Astrocyte of the spinal cord (primary cell): ENCODE measurements at regions not wholly inside any gene's neighbourhood (a gene's known extent, or its start where the extent isn't known, plus 50 kb on each side); places are given as distances from the start of the nearest gene placed in this dataset.

Source experiments
- DNase-seq: peaks from one replicate; pipeline ENCODE4 v3.0.0; 2011; ENCODE audit warnings: low read depth, low spot score
- H3K4me3 ChIP-seq: 2 replicates; pipeline ENCODE4 v1.5.1; 2011; ENCODE audit warnings: low read depth, mild to moderate bottlenecking, low read length, moderate library complexity
- CTCF ChIP-seq: IDR thresholded peaks from 2 replicates; pipeline ENCODE4 v1.5.1; 2012; ENCODE audit warnings: low read depth, mild to moderate bottlenecking, low read length, inconsistent platforms
- in situ Hi-C: cut with HindIII; loops from 2 replicates; pipeline ENCODE4 v1.10.0; 2017; ENCODE audit warnings: low sequenced_read_pairs

DNA sequence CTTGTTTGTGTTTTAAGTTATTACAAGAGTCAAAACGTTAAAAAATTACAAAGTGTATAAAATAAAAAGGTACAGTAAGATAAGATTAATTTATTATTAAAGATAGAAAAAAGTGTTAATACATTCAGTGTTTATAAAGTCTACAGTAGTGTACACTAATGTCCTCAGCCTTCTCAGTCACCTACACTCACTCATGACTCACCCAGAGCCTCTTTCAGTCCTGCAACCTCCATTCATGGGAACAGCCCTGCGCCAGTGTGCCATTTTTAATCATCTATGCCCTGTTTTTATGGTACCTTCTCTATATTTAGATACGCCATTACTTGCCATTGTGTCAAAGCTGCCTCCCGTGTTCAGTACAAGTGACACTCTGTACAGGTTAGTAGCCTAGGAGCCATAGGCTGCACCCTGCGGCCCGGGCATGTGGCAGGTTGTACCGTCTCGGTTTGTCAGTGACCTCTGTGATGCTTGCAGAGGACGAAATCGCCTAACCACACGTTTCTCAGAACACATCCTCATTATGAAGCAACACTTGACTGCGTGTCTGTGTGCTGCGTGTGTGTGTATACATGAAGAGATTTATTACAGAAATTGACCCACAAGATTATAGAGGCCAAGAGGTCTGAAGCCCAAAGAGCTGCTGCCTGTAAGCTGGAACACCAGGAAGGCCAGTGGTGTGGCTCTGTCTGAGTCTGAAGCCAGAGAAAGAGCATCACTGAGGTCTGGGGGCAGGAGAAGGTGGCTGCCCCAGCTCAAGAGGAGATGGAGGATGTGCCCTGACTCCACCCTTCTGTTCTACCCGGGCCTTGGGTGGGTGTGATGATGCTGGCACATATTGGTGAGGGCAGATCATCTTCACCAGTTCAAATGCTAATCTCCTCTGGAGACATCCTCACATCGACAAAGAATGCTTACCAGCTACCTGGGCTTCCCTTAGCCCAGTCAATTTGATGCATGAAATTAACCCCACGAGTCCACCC lies 116.6 kb upstream of the C14orf180 start:
- no peak for TF ChIP-seq CTCF
- no peak for DNase-seq
- no peak overlapping the region for H3K4me3 ChIP-seq
- in situ Hi-C loops: no loop called here

- no peak for TF ChIP-seq CTCF
- in situ Hi-C loops: no loop called here
- DNase-seq: no peak
- H3K4me3 ChIP-seq: no peak overlapping the region
Observed at GRCh38 chr14:104464907-104465306, 114.7 kb upstream of the C14orf180 start.

- TF ChIP-seq CTCF: no peak
- H3K4me3 ChIP-seq: no peak overlapping the region
- in situ Hi-C loops: no loop called here
- no peak for DNase-seq
Observed at GRCh38 chr14:104465482-104466390, 113.8 kb upstream of the C14orf180 start.

DNA sequence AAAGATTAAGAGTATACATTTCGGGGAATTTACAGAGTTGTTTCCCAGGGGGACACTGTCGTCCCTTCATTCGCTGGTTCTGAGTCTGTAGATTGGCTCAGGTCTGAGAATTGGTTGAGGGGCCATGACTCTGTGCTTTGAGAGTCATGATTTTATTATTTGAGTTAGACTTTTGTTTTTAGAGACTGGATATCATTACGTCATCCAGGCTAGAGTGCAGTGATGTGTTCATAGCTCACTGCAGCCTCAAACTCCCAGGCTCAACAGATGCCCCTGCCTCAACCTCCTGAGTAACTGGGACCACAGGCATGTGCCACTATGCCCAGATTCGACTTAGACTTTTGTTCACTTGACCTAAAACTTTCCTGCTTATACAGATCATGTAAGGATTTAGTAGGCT lies 112.3 kb upstream of the C14orf180 start:
- in situ Hi-C loops: no loop called here
- TF ChIP-seq CTCF: no peak
- DNase-seq: no peak
- H3K4me3 ChIP-seq: no peak overlapping the region

- in situ Hi-C loops: no loop called here
- no peak for DNase-seq
- no peak overlapping the region for H3K4me3 ChIP-seq
- TF ChIP-seq CTCF: no peak
Observed at GRCh38 chr14:104467641-104468040, 111.9 kb upstream of the C14orf180 start.

- in situ Hi-C loops: no loop called here
- TF ChIP-seq CTCF: no peak
- no peak for DNase-seq
- H3K4me3 ChIP-seq: no peak overlapping the region
Observed at GRCh38 chr14:104469591-104469990, 110.0 kb upstream of the C14orf180 start.
